Subcutaneous abdominal adipose tissue (tissue), 5 donors: ENCODE measurements at regions not wholly inside any gene's neighbourhood (a gene's known extent, or its start where the extent isn't known, plus 50 kb on each side); places are given as distances from the start of the nearest gene placed in this dataset.

Experiments used
- H3K27ac ChIP-seq: one replicate; pipeline ENCODE4 v1.7.0; 2013; ENCODE audit warnings: low read depth, mild to moderate bottlenecking, inconsistent platforms, low read length, moderate library complexity
- H3K27me3 ChIP-seq, 5 donors: one replicate each; pipeline ENCODE4 v1.7.0; 2013; ENCODE audit warnings: low read length in 5 of 5, inconsistent platforms in 1 of 5; ENCODE audit not compliant: control insufficient read depth in 5 of 5, insufficient read depth in 4 of 5
- H3K36me3 ChIP-seq, 5 donors: one replicate each; pipeline ENCODE4 v1.7.0; 2013; ENCODE audit warnings: low read length in 5 of 5; ENCODE audit not compliant: control insufficient read depth in 5 of 5, insufficient read depth in 5 of 5
- H3K4me1 ChIP-seq, 5 donors: one replicate each; pipeline ENCODE4 v1.7.0; 2013; ENCODE audit warnings: low read length in 5 of 5, mild to moderate bottlenecking in 3 of 5, moderate library complexity in 1 of 5; ENCODE audit not compliant: control insufficient read depth in 5 of 5, insufficient read depth in 5 of 5
- H3K4me3 ChIP-seq, 5 donors: one replicate each; pipeline ENCODE4 v1.7.0; 2013; ENCODE audit warnings: low read length in 5 of 5, low read depth in 1 of 5
- H3K9ac ChIP-seq, 5 donors: one replicate each; pipeline ENCODE4 v1.7.0; 2013; ENCODE audit warnings: low read length in 5 of 5, mild to moderate bottlenecking in 4 of 5, moderate library complexity in 3 of 5
- H3K9me3 ChIP-seq, 5 donors: one replicate each; pipeline ENCODE4 v1.7.0; 2013; ENCODE audit warnings: low read length in 5 of 5; ENCODE audit not compliant: control insufficient read depth in 5 of 5
- donor health status: healthy.
- donor health status: healthy.
- donor health status: healthy.
- donor health status: healthy.
- donor health status: healthy.

DNA sequence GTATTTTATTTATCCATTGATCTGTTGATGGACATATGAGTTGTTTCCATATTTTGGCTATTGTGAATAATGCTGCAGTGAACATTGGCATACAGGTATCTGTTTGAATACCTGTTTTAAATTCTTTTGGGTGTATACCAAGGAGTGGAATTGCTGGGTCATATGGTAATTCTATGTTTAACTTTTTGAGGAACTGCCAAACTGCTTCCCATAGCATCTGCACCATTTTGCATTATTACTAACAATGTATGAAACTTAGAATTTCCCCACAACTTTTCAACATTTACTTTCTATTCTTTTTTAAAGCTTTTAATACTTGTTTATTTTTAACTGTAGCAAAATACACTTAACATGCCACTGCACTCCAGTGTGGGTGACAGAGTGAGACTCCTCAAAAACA, 57.0 kb upstream of the MSN start:
- Histone ChIP-seq H3K9ac (no peak overlapping the region), H3K27me3 (peaks cover 0 to 7% (median 5%) of the 10 kb centered on the region in 5 donors), H3K36me3 (no peaks in the 10 kb centered on the region), H3K9me3 (peaks cover 0 to 2% (median 0%) of the 10 kb centered on the region in 5 donors), H3K27ac (no peak overlapping the region), H3K4me1 (peaks cover 0 to 15% (median 5%) of the 10 kb centered on the region in 5 donors), H3K4me3 (no peak overlapping the region)

DNA sequence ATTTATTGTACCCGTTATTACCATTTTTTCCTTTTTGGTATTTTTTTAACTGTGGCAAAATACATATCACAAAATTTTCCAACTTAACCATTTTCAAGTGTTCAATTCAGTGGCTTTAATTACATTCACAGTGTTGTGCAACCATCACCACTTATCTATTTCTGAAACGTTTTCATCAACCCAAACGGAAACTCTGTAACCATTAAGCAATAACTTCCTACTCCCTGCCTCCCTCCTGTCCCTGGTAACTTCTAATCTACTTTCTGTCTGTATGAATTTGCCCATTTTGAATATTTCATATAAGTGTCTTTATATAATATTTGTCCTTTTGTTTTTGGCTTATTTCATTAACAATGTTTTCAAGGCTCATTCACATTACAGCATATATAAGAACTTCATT, 57.4 kb upstream of the MSN start:
- Histone ChIP-seq H3K4me3 (no peak overlapping the region), H3K9me3 (peaks cover 0 to 2% (median 0%) of the 10 kb centered on the region in 5 donors), H3K27ac (no peak overlapping the region), H3K9ac (no peak overlapping the region), H3K4me1 (peaks cover 0 to 15% (median 5%) of the 10 kb centered on the region in 5 donors), H3K27me3 (peaks cover 0 to 9% (median 5%) of the 10 kb centered on the region in 5 donors), H3K36me3 (no peaks in the 10 kb centered on the region)

DNA sequence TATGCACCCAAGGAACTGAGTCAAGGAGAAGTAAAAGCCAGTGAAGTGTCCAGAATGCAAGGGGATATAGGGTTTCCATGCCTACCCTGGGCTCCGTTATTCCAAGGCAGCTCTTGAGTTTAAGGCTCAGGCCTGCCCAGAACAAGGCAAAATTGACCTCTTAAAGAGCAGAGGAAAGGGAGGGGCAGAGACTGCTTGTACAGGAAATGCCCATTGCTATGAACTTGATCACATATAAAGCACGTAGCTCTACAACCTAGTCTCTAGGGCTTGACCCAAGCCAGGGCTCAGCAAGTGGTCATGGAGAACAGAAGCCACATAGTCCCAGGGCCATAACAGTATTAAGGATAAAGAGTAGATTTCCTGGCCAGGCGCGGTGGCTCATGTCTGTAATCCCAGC, 58.2 kb upstream of the MSN start:
- H3K36me3 ChIP-seq, result no peaks in the 10 kb centered on the region
- peaks cover 0 to 15% (median 5%) of the 10 kb centered on the region in 5 donors for H3K4me1 ChIP-seq
- H3K9ac ChIP-seq, result no peak overlapping the region
- H3K4me3 ChIP-seq, result no peak overlapping the region
- H3K27ac ChIP-seq, result no peak overlapping the region
- peaks cover 0 to 2% (median 0%) of the 10 kb centered on the region in 5 donors for H3K9me3 ChIP-seq
- peaks cover 0 to 15% (median 5%) of the 10 kb centered on the region in 5 donors for H3K27me3 ChIP-seq

DNA sequence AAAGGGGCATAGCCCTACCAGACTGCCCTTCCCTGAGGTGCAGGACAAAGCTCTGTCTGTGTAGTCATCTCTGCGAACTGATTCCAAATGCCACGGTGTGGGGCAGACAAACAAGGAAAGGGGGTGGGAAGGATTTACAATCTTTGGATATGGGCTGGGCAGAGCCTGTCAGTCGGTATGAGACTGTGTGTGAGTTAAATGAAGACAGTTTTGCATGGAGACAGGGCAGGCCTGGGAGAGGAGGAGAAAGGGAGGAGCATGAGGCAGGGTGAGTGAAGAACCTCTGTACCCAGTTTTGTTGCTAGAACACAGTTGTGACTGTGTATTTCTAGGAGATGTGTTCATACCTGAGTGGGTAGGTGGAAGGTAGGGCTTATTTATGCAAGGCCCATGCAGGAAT, 59.4 kb upstream of the MSN start:
- no peak overlapping the region for H3K27ac ChIP-seq
- H3K9ac ChIP-seq, result no peak overlapping the region
- no peaks in the 10 kb centered on the region for H3K36me3 ChIP-seq
- no peak overlapping the region for H3K4me3 ChIP-seq
- H3K4me1 ChIP-seq, result peaks cover 0 to 16% (median 5%) of the 10 kb centered on the region in 5 donors
- peaks cover 0 to 2% (median 0%) of the 10 kb centered on the region in 5 donors for H3K9me3 ChIP-seq
- H3K27me3 ChIP-seq, result peaks cover 0 to 16% (median 5%) of the 10 kb centered on the region in 5 donors

DNA sequence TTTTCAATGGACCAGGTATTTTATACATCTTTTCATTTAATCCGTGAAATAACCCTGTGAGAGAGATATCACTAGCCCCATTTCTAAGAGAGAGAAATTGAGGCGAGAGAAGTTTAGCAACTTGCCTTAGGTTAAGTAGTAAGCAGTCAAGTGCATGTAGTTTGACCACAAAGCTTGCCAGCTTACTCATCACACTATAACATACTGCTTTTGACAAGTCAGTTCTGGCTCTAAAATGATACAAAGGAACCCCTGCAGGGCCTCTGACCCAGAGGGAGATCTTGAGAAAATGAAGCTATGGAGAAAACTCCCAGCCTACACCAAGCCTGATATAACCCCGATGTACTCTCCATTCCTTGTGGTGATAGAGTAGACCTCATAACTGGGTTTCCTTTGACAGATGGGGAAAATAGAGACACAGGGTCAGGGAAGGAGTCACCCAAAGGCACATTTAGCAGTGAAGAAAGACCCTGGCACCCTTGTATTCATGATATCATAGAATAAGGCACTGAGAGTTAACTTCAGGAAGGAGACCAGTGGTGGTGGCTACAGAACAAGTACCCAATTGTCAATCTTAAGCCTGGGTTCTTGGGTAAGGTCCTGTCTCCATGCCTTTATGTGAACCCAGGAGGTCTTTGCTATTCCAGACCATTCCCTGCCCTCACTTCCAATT, 60.2 kb upstream of the MSN start:
- Histone ChIP-seq H3K9me3 (peaks cover 0 to 2% (median 0%) of the 10 kb centered on the region in 5 donors), H3K4me3 (no peak overlapping the region), H3K36me3 (no peaks in the 10 kb centered on the region), H3K27ac (no peak overlapping the region), H3K4me1 (peaks cover under 1 to 25% (median 8%) of the 10 kb centered on the region in 5 donors), H3K27me3 (peaks cover 0 to 16% (median 5%) of the 10 kb centered on the region in 5 donors), H3K9ac (no peak overlapping the region)

DNA sequence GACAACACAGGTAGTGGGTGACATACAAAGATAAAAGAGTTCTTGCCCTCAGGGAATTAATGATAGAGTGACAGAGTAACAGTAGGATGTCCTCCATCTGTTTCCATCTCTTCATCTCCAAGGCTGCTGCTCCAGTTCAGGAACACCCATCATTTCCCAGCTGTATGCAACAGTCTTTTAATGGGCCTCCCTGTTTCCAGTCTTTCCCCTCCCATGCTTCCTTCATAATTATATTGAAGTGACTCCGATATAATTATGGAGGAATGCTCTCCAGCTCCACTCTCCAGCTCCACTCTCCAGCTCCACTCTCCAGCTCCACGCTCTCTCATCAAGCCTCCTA, 65.3 kb upstream of the MSN start:
- H3K4me1 ChIP-seq, result peaks cover 11 to 39% (median 21%) of the 10 kb centered on the region in 5 donors
- H3K36me3 ChIP-seq, result no peaks in the 10 kb centered on the region
- peak overlapping the region in 2 of 5 donors; percentile 40 to 66 for H3K9ac ChIP-seq
- H3K4me3 ChIP-seq, result no peak overlapping the region
- H3K27ac ChIP-seq, result peak overlapping the region; percentile 94
- peaks cover 0 to 12% (median 2%) of the 10 kb centered on the region in 5 donors for H3K27me3 ChIP-seq
- H3K9me3 ChIP-seq, result no peaks in the 10 kb centered on the region

DNA sequence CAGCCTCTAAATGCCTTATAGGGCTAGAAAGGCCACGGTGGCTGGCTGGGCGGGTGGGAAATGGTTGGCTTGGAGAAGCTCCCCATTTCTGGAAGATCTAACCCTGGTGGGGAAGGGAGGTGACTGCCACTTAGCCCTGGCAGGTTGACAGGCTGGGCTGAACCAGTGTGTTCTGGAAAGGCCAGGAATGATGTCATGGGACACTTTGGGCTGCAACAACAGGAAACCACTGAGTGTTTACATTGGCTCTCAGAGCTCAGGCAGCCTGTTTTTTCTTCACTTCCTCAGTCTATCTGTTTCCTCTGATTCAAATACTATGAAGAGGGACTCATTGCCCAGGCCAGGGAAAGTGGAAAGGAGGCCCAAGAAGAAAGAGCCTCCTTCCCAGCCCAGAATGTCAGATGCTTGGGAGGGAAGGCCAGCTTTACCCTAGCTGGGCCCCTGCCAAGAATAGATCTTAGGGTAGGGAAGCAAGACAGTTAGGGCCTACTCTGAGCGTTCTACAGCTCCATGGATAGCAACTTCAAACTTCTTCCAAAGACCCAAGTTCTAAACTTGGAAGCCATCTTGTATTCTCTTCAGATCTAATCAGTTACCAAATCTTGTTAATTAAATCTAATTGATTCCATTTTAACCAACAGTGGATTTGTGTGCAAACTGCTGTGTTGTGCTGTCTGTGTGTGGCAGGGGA, 65.8 kb upstream of the MSN start:
- Histone ChIP-seq H3K4me3 (no peak overlapping the region), H3K36me3 (no peaks in the 10 kb centered on the region), H3K27me3 (peaks cover 0 to 12% (median 2%) of the 10 kb centered on the region in 5 donors), H3K4me1 (peaks cover 11 to 41% (median 23%) of the 10 kb centered on the region in 5 donors), H3K27ac (peak overlapping the region; percentile 94), H3K9me3 (no peaks in the 10 kb centered on the region), H3K9ac (peak overlapping the region in 2 of 5 donors; percentile 48 to 66)

DNA sequence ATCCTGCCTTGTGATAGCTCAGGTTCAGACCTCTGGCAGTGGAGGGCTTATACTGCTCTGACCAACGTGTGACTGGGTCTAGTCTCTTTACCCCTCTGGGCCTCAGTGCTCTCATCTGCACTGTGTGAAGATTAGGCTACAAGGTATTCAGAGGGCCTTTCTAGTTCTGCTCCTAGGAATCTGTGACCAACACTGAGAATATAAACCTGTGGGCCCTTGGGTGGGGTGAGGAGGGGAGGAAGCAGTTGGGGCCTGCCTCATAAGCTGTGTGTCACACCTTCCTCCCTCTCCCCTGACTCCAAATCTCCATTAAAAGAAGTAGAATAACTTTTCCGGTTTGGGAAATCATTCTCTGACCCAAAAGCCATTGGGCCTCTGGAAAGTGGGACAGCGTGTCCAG, 66.3 kb upstream of the MSN start:
- H3K9ac ChIP-seq, result peak overlapping the region in 2 of 5 donors; percentile 48 to 66

DNA sequence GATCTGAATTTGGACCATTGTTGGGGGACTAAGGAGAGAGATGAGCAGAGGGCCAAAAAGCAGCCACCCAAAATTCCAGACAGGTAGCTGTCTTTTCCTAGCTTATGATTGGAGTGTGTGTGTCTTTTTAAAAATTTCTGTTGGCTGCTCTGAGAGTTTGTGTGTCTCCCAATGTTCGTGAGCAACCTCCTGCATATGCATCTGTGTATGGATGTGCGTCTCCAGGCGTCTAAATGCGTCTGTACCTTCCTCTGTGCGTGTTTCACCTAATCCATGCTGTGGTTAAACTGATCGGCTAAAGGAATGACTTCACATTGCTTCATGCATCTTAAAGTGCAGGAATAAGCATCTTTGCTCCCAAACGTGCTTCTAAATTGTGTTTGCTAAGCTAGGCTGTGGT, 65.5 kb upstream of the LAS1L start:
- H3K4me1 ChIP-seq, result peaks cover 13 to 53% (median 35%) of the 10 kb centered on the region in 5 donors
- peaks cover 0 to 8% (median 0%) of the 10 kb centered on the region in 5 donors for H3K27me3 ChIP-seq
- peak overlapping the region; percentile 94 for H3K27ac ChIP-seq
- no peaks in the 10 kb centered on the region for H3K9me3 ChIP-seq
- no peak overlapping the region for H3K4me3 ChIP-seq
- no peaks in the 10 kb centered on the region for H3K36me3 ChIP-seq
- no peak overlapping the region for H3K9ac ChIP-seq

More for the DNA sequence above, 66.3 kb upstream of the MSN start:
- H3K4me3 ChIP-seq, result no peak overlapping the region
- H3K27me3 ChIP-seq, result peaks cover 0 to 12% (median 0%) of the 10 kb centered on the region in 5 donors
- no peaks in the 10 kb centered on the region for H3K36me3 ChIP-seq
- no peaks in the 10 kb centered on the region for H3K9me3 ChIP-seq
- H3K27ac ChIP-seq, result peak overlapping the region; percentile 94
- H3K4me1 ChIP-seq, result peaks cover 11 to 46% (median 29%) of the 10 kb centered on the region in 5 donors

DNA sequence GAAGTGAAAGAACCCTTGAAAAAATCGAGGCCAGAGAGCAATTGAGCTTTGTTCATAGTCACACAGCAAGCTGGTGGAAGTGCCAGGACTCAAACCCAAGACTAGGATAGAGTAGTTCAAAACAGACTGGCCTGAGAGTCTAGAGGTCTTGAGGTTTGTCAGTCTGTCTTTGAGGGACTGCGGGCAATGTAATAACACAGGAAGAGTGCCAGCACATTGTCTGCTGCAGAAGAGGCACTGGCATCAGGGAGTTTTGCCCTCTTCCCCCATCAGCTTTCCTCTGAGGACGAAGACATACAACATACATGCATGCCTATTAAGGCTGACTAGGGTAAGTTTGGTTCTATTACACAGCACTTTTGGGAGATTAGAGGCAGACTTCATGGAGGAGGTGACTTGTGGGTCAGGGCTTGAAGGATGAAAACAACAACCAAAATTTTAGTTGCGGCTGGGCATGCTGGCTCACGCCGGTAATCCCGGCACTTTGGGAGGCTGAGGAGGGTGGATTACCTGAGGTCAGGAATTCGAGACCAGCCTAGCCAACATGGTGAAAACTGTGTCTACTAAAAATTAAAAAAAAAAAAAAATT, 64.1 kb upstream of the LAS1L start:
- H3K4me3 ChIP-seq, result no peak overlapping the region
- H3K36me3 ChIP-seq, result no peaks in the 10 kb centered on the region
- no peak overlapping the region for H3K9ac ChIP-seq
- peaks cover 13 to 53% (median 35%) of the 10 kb centered on the region in 5 donors for H3K4me1 ChIP-seq
- no peaks in the 10 kb centered on the region for H3K9me3 ChIP-seq
- peaks cover 0 to 5% (median 4%) of the 10 kb centered on the region in 5 donors for H3K27me3 ChIP-seq
- no peak overlapping the region for H3K27ac ChIP-seq
